ENCODE measurements at regions not wholly inside any gene's neighbourhood (a gene's known extent, or its start where the extent isn't known, plus 50 kb on each side); places are given as distances from the start of the nearest gene placed in this dataset.
"Not testable (repeated sequence)": the region's sequence is repeated elsewhere in the genome, so short reads cannot be mapped to it uniquely, and the experiment has no call there.

DNA sequence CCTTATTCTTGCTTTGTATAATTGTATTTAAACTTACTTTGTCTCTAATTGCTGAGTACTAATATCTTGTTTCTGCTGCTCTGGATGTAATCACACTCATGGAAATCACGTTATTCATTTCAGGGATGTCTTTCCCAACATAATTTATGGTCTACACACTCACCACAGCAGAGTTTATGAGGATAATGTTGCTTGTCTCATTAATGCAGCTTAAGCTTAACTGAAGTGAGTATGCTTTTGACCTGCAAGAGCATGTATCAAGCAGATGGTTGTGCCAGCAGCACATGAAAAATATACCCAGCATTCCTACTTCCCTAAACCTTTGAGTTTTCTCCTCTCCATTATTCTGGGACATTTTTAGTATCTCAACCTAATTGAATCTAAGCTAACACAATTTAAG, 1080.9 kb downstream of the SLITRK5 start:
- DNase-seq (ENCODE audit: low spot score in 2 of 2) (no peak), FAIRE-seq (no peak)

DNA sequence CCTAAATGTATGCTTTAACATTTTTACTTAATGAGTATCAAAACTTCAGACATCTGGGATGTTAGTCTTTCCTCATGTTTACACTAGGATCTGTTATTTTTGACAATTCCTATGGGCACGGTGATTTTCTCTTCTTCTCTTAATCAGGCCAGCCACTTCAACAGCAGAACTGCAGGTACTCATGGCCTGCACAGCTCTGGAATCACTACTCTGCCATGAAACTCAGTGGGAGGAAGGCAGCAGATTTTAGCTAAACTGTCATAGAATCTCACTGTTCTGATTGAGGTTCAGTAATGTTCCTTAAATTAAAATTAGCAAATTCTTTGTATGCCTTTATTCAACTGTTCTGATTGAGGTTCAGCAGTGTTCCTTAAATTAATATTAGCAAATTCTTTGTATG, 1083.0 kb downstream of the SLITRK5 start:
- no peak for FAIRE-seq
- DNase-seq (ENCODE audit: low spot score in 2 of 2), result no peak

DNA sequence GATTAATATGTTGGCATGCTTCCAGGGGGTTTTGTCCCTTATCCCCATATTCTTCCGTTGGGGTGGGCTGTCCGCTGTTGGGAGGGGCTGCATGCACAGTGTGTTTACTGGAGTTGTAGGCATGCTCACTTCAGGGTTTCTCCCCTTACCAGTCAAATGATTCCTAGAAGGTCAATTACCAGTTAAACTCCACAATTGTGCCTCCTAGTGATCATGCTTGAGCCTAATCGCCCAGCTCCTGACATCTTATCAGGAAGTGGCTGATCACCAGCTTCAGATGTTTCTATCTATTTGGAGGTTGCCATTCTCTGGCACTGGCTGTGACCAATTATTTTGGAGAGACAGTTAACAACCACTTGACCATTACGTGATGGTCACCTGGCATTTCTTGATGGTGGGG, 1090.0 kb downstream of the SLITRK5 start:
- no peak for FAIRE-seq
- DNase-seq (ENCODE audit: low spot score in 2 of 2), result no peak

DNA sequence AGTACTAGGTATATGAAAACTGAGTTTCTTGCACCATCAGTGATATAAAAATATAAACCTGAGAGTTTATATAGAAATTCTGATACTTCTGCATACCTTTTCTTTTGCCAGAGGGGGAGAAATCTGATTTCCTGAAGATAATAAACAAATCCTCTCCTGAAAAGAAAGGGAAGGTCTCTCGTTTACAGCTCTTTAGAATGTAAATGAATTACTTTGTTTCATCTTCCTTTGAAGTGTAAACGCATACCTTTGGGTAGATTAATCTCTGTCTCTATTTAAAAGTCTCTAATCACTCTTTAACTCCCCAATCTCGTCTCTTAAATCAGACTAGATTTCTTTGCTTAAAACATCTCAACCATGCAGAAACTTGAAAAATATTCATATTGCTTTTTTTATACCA, 1092.9 kb downstream of the SLITRK5 start:
- FAIRE-seq (no peak), DNase-seq (ENCODE audit: low spot score in 2 of 2) (no peak)

DNA sequence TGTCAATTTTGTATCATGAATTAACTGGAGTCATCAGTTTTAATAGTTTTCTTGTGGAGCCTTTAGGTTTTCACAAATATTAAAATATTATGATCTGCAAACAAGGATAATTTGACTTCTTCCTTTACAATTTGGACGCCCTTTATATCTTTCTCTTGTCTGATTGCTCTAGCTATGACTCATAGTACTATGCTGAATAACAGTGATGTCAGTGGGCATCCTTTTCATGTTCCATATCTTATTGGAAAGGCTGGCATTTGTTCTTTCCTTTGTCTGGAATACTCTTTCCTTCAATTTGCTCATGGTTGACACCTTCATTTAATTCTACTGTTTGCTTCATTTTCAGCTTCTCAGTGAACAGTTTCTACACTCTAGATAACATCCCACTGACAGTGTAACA, 1129.3 kb downstream of the SLITRK5 start:
- FAIRE-seq (no peak), DNase-seq (ENCODE audit: low spot score in 2 of 2) (no peak)

DNA sequence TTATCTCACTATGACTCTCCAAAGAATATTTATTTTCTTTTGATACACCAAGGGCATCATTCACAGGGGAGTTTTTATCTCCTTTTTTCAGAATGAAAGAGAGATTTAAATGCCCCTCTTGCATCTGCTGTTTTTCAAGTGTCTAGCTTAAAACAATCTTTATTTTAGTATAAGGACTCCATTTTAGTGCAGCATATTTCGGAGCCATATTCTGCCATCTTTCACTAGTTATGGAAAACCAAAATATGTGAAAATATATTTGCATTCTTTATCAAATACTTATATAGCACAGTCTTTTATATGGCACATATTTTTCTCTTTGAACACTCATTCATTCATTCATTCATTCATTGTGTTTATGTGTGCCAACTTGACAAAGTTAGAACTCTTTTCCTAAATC, 1130.2 kb downstream of the SLITRK5 start:
- FAIRE-seq (no peak), DNase-seq (ENCODE audit: low spot score in 2 of 2) (no peak)

DNA sequence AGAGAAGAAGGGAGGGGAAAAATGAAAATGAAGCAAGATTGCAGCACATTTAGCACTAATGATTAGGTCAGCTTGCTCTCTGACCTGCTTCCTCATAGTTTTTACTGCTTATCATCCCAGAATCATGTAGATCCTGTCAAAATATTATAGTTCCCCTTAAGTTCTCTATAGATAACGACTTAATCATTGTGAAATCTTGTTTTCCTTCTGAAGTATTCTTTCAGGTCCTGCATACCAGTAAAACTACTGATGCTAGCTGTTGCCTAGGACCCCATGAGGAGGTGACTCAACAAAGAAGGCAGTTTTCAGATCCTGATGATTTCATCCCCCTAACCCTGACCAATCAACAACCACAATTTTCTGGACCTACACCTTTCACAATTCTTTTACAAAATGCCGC, 1131.7 kb downstream of the SLITRK5 start:
- DNase-seq (ENCODE audit: low spot score in 2 of 2) (no peak), FAIRE-seq (no peak)

DNA sequence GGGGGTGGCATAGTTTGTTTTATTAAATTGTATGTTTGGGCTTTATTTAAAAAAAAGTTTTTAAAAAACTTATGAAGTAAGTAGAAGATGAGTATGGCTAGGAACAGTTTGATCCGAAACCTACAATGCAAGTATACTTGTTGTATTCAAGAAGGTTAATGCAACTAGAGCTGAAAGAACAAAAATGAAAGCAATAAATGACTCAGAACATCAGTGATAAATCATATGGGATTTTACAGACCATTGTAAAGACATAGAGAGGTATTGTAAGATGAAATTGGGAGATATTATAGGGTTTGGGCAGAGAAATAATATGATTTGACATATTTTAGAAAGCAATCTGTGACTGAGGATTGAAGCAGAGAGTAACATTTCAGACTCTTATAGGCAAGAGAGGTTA, 1135.3 kb downstream of the SLITRK5 start:
- no peak for FAIRE-seq

DNA sequence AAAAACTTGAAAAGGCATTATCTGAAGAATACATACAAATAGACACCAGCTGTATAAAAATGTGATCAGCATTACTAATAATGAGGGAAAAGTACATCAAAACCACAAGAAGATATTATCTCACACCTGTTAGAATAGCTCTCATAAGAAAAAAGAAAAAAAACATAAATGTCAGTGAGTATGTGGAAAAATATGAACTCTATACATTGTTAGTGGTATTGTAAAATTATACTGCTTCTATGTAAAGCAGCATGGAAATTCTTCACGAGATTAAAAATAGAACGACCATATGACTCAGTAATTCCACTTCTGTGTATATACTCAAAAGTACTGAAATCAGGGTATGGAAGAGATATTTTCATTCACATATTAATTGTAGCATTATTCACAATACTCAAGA, 1146.4 kb downstream of the SLITRK5 start:
- FAIRE-seq, result no peak
- no peak for DNase-seq (ENCODE audit: low spot score in 2 of 2)

More for the DNA sequence above, 1135.3 kb downstream of the SLITRK5 start:
- DNase-seq (ENCODE audit: low spot score in 2 of 2), result no peak

DNA sequence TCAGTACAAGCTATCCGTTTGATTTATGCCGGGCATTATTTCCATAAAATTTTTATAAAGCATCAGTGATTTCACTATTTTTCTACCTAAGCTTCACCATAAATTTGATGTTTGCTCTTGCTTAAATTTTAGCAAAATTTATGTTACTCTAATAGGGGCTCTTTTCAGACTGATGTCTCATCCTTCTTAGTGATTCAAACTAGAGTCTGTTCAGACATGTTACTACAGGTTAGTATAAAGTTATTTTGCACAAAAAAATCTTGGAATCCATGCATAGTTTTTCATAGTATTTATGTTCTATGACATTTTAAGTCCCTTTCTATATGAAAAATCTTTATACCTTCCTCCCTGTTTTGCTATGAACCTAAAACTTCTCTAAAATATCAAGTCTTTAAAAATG, 1151.9 kb downstream of the SLITRK5 start:
- FAIRE-seq, result no peak
- no peak for DNase-seq (ENCODE audit: low spot score in 2 of 2)

DNA sequence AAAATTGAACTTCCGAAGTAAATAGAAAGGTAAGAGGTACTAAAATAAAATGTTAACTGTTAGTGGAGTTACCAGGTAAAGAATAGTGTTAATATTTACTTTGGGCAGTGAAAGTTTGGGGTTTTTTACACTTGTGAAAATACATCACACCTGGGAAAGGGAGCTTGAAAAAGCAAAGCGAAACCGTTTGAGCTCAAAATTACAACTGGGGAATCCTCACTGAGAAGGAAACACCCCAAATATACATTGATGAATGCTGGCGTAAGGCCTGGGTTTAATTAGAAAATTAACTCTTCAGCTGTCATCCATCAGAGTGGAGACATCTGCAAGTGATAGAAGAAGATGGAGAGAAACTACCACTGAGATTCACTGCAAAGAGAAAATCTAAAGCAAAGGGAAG, 1153.0 kb downstream of the SLITRK5 start:
- DNase-seq (ENCODE audit: low spot score in 2 of 2), result no peak

DNA sequence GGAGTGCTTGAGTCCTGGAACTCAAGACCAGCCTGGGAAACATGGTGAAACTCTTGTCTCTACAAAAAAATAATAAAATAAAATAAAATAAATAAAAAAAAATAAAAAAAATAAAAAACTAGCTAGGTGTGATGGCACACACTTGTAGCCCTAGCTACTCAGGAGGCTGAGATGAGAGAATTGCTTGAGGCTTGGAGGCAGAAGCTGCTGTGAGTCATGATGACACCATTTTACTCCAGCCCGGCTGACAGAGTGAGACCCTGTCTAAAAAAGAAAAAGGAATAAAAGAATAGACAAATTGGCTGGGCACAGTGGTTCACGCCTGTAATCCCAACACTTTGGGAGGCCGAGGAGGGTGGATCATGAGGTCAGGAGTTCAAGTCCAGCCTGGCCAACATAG, 1168.9 kb downstream of the SLITRK5 start:
- DNase-seq (ENCODE audit: low spot score in 2 of 2), result no peak
- FAIRE-seq, result no peak

More for the DNA sequence above, 1153.0 kb downstream of the SLITRK5 start:
- FAIRE-seq, result no peak

DNA sequence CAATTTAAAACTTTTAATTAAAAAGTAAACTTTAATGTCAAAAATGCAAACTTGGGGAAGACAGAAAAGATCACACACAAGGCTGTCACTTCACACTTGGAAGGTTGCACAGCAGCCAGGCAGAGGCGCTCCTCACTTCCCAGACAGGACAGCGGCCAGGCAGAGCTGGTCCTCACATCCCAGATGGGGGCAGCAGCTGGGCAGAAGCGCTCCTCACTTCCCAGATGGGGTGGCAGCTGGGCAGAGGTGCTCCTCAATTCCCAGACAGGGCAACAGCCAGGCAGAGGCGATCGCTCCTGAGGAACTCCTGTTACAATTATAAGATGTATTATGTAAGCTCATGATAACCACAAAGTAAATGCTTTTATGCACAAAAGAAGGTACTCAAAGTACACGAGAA, 1181.1 kb downstream of the SLITRK5 start:
- DNase-seq (ENCODE audit: low spot score in 2 of 2); FAIRE-seq: not testable (repeated sequence)

DNA sequence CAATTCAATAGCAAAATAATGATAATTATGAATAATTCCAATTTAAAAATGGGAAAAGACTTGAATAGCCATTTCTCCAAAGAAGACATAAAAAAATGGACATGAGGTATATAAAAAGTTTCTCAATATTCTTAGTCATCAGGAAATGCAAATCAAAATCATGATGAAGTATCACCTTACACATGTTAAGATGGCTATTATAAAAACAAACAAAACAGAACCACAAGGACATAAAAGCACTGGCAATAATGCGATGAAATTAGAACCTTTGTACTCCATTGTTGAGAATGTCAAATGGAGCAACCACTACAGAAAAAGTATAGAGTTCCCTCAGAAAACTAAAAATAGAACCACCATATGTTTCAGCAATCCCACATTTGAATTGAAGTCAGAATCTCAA, 1186.1 kb downstream of the SLITRK5 start:
- FAIRE-seq, result no peak

DNA sequence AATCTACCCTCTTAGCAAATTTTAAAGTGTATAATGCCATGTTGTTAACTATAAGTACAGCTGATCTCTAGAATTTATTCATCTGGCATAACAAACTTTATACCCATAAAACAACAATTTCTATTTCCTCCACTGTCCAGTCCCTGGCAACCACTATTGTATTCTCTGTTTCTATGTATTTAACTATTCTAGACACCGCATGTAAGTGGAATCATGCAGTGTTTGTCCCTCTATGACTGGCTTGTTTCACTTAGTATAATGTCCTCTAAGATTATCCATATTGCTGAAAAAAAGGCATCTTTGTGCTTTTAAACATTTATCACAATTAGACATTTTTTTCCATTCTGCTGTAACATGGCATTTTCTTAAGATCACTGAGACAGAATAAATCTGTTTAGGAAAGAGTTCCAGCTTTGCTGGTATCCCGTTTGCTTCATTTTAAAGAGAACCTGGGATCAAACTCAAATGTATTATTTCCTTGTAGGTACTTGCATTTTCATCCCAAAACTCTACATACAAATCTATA, 1191.0 kb downstream of the SLITRK5 start:
- FAIRE-seq (no peak), DNase-seq (ENCODE audit: low spot score in 2 of 2) (no peak)

More for the DNA sequence above, 1186.1 kb downstream of the SLITRK5 start:
- DNase-seq (ENCODE audit: low spot score in 2 of 2), result no peak

DNA sequence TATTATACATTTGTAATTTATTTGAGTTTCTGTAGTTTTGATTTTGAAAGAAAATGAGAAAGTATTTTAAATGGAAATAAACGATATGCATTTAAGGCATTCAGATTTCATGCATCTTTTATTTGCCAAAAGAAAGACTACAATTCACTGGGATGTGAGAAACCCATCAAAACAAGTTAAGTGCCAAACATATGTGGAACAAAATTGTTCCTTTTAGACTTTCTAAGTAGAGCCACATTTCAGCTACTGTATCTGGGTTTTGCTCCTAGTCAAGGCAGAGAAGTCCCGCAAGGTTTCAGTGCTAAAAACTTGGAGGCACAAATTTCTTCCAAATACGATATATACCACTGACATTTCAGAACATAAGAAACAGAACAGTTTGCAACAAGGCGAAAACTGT, 1191.9 kb downstream of the SLITRK5 start:
- FAIRE-seq, result no peak
- DNase-seq (ENCODE audit: low spot score in 2 of 2), result no peak

DNA sequence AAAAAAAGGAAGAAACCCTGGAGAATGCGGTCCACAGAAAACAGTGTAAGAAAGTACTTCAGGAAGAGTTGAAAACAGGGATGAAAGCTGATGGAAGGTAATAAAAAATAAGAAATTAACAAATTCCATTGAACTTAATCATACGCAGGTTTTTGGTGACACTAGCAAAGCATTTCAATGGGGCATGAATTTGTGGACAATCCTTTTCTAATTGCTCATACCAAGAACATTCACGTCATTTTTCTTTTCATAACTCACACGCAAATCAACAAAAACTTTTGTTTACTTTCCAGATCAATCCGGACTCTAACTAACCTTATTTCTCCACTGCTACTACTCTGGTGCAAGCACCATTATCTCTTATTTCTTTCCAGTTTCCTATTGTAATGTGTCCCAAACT, 1195.0 kb downstream of the SLITRK5 start:
- FAIRE-seq (no peak), DNase-seq (ENCODE audit: low spot score in 2 of 2) (no peak)

DNA sequence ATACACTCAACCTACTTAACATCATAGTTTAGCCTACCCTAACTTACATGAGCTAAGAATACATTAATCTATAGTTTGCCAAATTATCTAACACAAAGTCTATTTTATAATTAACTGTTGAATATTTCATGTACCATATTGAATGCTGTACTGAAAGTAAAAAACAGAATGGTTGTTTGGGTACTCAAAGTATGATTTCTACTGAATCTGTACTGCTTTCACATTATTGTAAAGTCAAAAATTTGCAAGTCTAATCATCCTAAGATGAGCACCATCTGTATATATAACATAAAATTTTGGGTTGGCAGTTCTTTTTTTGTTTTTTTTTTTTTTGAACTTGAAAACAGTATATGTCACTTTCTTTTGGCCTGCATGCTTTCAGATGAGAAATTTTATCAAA, 1212.6 kb downstream of the SLITRK5 start:
- FAIRE-seq, result no peak
- no peak for DNase-seq (ENCODE audit: low spot score in 2 of 2)

DNA sequence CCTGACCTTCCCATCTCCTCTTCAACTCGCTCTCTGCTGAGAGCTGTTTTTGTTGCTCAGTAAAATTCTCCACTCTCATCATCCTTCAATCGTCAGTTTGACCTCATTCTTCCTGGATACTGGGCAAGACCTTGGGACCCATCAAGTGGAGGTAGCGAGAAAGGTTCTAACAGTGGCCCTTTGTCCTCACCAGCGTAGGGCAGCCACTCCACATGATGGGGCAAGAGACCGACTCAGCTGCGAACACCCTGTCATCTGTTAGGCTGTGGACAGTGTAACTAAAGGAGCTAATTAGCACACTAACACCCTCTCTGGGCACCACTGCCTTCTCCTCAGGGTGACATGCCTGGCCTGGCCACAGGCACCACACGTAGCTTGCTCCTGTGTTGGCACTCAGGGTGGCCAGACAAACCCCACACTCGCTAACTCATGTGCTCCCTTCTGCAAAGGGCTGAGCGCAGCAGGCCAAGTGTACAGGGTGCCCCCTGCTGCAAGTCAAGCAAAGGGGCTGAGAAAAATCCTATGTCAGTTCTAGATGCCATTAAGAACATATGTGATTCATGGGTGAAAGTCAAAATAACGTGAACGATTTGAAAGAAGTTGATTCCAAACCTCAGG, 1216.0 kb downstream of the SLITRK5 start:
- FAIRE-seq, result no peak
- no peak for DNase-seq (ENCODE audit: low spot score in 2 of 2)

DNA sequence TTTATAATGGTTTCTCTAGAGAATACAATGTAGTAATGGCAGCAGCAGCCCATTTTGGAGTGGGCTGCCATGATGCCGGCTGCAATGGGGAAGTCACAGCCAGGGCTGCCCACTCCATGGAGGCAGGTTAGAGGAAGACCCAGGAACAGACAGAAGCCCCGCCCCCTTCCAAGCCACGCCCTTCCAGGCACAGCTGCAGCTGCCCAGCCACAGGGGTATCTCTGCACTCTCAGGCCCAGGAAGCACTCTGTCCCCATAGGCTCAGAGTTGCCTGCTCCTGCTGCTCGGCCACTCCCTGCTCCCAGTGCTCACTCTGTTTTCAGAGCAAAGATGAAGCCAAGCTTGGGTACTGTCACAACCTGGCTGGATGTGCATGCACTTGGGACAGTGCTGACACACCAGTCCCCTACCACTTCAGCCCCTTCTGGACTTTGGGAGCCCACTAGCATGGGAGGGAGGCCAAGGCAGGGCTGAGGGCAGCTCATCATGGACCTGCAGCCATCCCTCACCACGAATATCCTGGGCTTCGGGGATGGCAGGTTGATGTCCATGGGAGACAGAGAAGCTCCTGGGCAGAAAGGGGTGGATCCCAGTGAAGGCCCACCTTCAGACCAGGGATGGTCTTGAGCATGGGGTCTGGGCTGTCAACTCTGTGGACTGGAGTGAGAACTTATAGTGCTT, 1224.2 kb downstream of the SLITRK5 start:
- FAIRE-seq, result no peak
- no peak for DNase-seq (ENCODE audit: low spot score in 2 of 2)

DNA sequence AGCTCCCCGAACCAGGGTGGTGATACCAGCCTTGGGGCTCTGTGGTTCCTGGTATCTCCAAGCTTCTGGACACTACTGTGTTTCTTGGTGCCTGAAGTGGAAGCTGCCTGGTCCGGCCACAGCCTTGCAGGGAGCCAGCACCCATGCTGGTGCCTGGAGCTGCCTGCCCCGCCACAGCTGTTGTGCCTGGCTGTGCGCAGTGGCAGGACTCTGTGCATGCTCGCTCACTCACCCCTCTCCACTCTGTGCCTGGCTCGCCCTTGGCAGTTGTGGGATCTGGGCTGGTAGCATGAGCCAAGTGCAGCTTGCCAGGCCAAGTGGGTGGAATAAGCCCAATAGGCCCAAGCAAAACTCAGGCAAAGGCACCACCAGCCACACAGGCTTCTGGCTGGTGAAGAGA, 1225.3 kb downstream of the SLITRK5 start:
- no peak for FAIRE-seq
- DNase-seq (ENCODE audit: low spot score in 2 of 2), result no peak

DNA sequence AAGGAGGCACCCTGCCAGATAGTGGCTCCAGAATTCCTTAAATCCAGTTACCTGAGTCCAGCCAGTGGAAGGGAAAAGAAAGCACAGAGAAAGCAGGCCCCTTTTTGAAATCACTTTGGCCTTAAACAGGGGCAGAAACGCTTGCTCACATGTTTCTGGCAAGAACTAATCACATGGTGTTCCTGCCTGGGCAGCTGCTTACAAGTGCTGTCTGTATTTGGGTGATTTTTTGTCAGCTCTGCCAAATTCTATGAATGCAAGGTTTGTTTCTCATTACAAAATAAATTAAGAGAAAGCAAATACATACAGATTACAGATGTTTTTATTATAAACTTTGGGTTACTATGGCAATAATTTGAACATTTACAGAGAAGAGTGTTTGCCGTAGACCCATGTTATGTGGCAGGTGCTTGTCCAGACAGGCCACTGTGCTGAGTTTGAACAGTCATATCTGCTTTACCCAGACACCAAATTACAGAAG, 1237.8 kb downstream of the SLITRK5 start:
- DNase-seq (ENCODE audit: low spot score in 2 of 2), result no peak
- FAIRE-seq, result no peak

All from frontal cortex (tissue), 3 donors.